Neural cell (in vitro differentiated cells): ENCODE measurements at regions not wholly inside any gene's neighbourhood (a gene's known extent, or its start where the extent isn't known, plus 50 kb on each side); places are given as distances from the start of the nearest gene placed in this dataset.

ENCODE experiments used
- MXI1 ChIP-seq: fragments of 450-650 bp; conservative IDR thresholded peaks from 2 replicates; pipeline ENCODE4 v1.6.1; 2014; ENCODE audit warnings: antibody characterized with exemption, mild to moderate bottlenecking; ENCODE audit not compliant: poor library complexity, severe bottlenecking
- TF ChIP-seq, protein P1 (sequence below): fragments of 450-650 bp; IDR thresholded peaks from 2 replicates; pipeline ENCODE4 v1.5.1; 2014; ENCODE audit warnings: antibody characterized with exemption, mild to moderate bottlenecking, moderate library complexity; ENCODE audit not compliant: poor library complexity, severe bottlenecking

DNA sequence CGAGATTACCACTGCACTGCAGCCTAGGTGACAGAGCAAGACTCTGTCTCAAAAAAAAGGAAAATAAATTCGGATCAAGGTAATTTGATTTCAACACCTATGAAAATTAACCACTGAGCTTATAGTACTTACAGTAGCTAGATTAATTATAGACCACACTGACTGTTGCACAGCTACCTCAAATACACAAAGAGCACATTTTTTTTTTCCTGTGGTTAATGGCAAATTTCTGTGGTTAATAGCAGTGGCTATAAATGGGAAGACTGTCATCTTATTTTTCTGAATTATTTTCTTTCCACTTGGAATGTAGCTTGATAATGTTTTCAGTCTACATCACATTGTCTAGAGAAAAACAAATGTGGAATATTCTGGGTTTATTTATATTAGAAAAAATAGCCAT lies 1661.6 kb upstream of the PCDH7 start:
- no peak for TF ChIP-seq MXI1
- TF ChIP-seq, protein P1, sequence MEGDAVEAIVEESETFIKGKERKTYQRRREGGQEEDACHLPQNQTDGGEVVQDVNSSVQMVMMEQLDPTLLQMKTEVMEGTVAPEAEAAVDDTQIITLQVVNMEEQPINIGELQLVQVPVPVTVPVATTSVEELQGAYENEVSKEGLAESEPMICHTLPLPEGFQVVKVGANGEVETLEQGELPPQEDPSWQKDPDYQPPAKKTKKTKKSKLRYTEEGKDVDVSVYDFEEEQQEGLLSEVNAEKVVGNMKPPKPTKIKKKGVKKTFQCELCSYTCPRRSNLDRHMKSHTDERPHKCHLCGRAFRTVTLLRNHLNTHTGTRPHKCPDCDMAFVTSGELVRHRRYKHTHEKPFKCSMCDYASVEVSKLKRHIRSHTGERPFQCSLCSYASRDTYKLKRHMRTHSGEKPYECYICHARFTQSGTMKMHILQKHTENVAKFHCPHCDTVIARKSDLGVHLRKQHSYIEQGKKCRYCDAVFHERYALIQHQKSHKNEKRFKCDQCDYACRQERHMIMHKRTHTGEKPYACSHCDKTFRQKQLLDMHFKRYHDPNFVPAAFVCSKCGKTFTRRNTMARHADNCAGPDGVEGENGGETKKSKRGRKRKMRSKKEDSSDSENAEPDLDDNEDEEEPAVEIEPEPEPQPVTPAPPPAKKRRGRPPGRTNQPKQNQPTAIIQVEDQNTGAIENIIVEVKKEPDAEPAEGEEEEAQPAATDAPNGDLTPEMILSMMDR: no peak
